RWPE2 (cell line): ENCODE measurements at regions not wholly inside any gene's neighbourhood (a gene's known extent, or its start where the extent isn't known, plus 50 kb on each side); places are given as distances from the start of the nearest gene placed in this dataset.

ENCODE experiments used
- ATAC-seq: fragments of 200-7000 bp; cut with Tn5 transposase; 3 replicates; pipeline ENCODE4 v1.9.1; 2021; ENCODE audit warnings: low read depth
- DNase-seq: peaks from one replicate; pipeline ENCODE4 v3.0.0-alpha.2; 2020; ENCODE audit warnings: low spot score
- H3K27ac ChIP-seq: fragments of 450-650 bp; 2 replicates; pipeline ENCODE4 v1.5.1; 2017; ENCODE audit warnings: mild to moderate bottlenecking; ENCODE audit not compliant: poor library complexity, severe bottlenecking
- H3K27me3 ChIP-seq: fragments of 250-450 bp; sonication (Bioruptor Pico); 2 replicates; pipeline ENCODE4 v1.5.1; 2021; ENCODE audit warnings: mild to moderate bottlenecking, moderate library complexity; ENCODE audit not compliant: insufficient read depth, poor library complexity, severe bottlenecking
- H3K36me3 ChIP-seq: fragments of 250-450 bp; sonication (Bioruptor Pico); 2 replicates; pipeline ENCODE4 v1.5.1; 2020; ENCODE audit warnings: low read depth, mild to moderate bottlenecking, moderate library complexity
- H3K4me1 ChIP-seq: fragments of 250-450 bp; sonication (Bioruptor Pico); 2 replicates; pipeline ENCODE4 v1.5.1; 2021; ENCODE audit warnings: mild to moderate bottlenecking, moderate library complexity; ENCODE audit not compliant: insufficient read depth, poor library complexity, severe bottlenecking
- H3K4me3 ChIP-seq: fragments of 250-450 bp; sonication (Bioruptor Pico); 2 replicates; pipeline ENCODE4 v1.5.1; 2021; ENCODE audit warnings: mild to moderate bottlenecking, moderate library complexity; ENCODE audit not compliant: severe bottlenecking
- H3K9me3 ChIP-seq: fragments of 250-450 bp; sonication (Bioruptor Pico); 2 replicates; pipeline ENCODE4 v1.5.1; 2021; ENCODE audit warnings: mild to moderate bottlenecking, moderate library complexity; ENCODE audit not compliant: severe bottlenecking
- CTCF ChIP-seq: fragments of 450-650 bp; IDR thresholded peaks from one replicate; pipeline ENCODE4 v1.5.1; 2017; ENCODE audit warnings: mild to moderate bottlenecking, moderate library complexity; ENCODE audit not compliant: poor library complexity, severe bottlenecking

- DNase-seq = no peak
- ATAC-seq = peak; percentile 48; the same call in 2 of the 3 replicates
- Histone ChIP-seq H3K4me1 (no peaks in the 10 kb centered on the region), H3K9me3 (no peaks in the 10 kb centered on the region), H3K36me3 (no peaks in the 10 kb centered on the region), H3K27me3 (no peaks in the 10 kb centered on the region), H3K27ac (no peak overlapping the region), H3K4me3 (no peak overlapping the region)
- no peak for TF ChIP-seq CTCF
Observed at GRCh38 chr11:112632866-112633505, 328.2 kb upstream of the NCAM1 start.

- Histone ChIP-seq H3K9me3 (no peaks in the 10 kb centered on the region), H3K36me3 (no peaks in the 10 kb centered on the region), H3K27ac (no peak overlapping the region), H3K27me3 (no peaks in the 10 kb centered on the region), H3K4me1 (no peaks in the 10 kb centered on the region), H3K4me3 (no peak overlapping the region)
- DNase-seq = no peak
- ATAC-seq = no peak
- TF ChIP-seq CTCF = no peak
Observed at GRCh38 chr11:112634551-112634950, 326.7 kb upstream of the NCAM1 start.

- Histone ChIP-seq H3K27me3 (no peaks in the 10 kb centered on the region), H3K27ac (no peak overlapping the region), H3K4me3 (no peak overlapping the region), H3K4me1 (no peaks in the 10 kb centered on the region), H3K36me3 (no peaks in the 10 kb centered on the region), H3K9me3 (no peaks in the 10 kb centered on the region)
- DNase-seq = no peak
- TF ChIP-seq CTCF = no peak
- no peak for ATAC-seq
Observed at GRCh38 chr11:112634995-112635737, 326.1 kb upstream of the NCAM1 start.

- Histone ChIP-seq H3K27me3 (no peaks in the 10 kb centered on the region), H3K27ac (no peak overlapping the region), H3K9me3 (peaks cover 3% of the 10 kb centered on the region), H3K36me3 (no peaks in the 10 kb centered on the region), H3K4me3 (no peak overlapping the region), H3K4me1 (no peaks in the 10 kb centered on the region)
- ATAC-seq (no peak), DNase-seq (no peak)
- no peak for TF ChIP-seq CTCF
Observed at GRCh38 chr11:112637076-112637475, 324.1 kb upstream of the NCAM1 start.

GRCh38 chr11:112637876-112638275 is 323.3 kb upstream of the NCAM1 start:
- H3K9me3 ChIP-seq = peaks cover 3% of the 10 kb centered on the region
- no peaks in the 10 kb centered on the region for H3K27me3 ChIP-seq
- no peak for TF ChIP-seq CTCF
- H3K4me3 ChIP-seq = no peak overlapping the region
- DNase-seq (no peak), ATAC-seq (no peak)
- H3K27ac ChIP-seq = no peak overlapping the region
- no peaks in the 10 kb centered on the region for H3K4me1 ChIP-seq
- no peaks in the 10 kb centered on the region for H3K36me3 ChIP-seq
